ENCODE measurements at regions not wholly inside any gene's neighbourhood (a gene's known extent, or its start where the extent isn't known, plus 50 kb on each side); places are given as distances from the start of the nearest gene placed in this dataset.
A peak's percentile ranks its signal among the peaks of the same experiment; 100 is the strongest.

DNA sequence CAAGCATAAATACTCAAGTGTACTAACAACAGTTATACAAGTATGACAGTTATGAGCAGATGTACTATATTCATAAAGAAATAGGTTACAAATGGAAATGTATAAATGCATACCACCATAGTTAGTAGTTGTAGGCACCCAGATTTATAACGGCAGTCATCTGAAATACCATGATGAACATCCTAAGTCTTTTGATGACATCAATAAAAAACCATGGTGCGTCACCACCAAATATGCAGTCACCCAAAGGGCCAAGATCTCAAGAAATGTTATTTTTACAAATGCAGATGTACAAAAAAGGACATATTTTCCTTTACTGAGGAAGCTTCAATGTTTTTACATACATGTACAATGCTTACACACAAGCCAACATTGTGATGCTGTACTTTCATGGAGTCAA lies 70.8 kb upstream of the XPA start:
- Histone ChIP-seq H3K36me3 (no peaks in the 10 kb centered on the region), H3K9me3 (no peaks in the 10 kb centered on the region), H3K4me3 (no peak overlapping the region), H3K4me1 (no peaks in the 10 kb centered on the region), H3K27me3 (peaks cover 0 to 51% (median 28%) of the 10 kb centered on the region in 7 donors), H3K27ac (no peak overlapping the region)
- DNase-seq = no peak
- TF ChIP-seq, protein P1, sequence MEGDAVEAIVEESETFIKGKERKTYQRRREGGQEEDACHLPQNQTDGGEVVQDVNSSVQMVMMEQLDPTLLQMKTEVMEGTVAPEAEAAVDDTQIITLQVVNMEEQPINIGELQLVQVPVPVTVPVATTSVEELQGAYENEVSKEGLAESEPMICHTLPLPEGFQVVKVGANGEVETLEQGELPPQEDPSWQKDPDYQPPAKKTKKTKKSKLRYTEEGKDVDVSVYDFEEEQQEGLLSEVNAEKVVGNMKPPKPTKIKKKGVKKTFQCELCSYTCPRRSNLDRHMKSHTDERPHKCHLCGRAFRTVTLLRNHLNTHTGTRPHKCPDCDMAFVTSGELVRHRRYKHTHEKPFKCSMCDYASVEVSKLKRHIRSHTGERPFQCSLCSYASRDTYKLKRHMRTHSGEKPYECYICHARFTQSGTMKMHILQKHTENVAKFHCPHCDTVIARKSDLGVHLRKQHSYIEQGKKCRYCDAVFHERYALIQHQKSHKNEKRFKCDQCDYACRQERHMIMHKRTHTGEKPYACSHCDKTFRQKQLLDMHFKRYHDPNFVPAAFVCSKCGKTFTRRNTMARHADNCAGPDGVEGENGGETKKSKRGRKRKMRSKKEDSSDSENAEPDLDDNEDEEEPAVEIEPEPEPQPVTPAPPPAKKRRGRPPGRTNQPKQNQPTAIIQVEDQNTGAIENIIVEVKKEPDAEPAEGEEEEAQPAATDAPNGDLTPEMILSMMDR (IDR thresholded peaks at IDR 0.05) = no peak
- 89 to 96% methylated on average over 2 of the region's 2 CpGs for WGBS, 2 donors
- intact Hi-C loops (cut with DNase I) = no loop called here
- no peak for ATAC-seq

DNA sequence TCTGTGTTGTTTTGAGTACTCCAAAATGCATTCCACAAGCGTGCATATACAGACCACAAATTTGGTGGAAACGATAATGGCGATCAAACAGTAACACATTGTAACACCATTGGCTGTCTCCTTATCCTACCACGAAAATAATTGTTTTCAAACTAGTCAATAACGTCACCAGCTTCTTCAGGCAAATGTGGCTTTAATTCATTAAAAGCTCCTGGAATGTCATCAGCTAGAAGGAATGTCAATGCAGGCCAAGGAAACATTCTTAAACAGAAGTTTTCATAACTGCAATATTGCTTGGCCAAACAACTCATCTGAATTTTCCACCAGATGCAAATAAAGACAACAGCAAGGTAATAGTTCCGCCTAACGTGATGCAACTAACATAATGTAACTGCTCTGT lies 71.6 kb upstream of the XPA start:
- Histone ChIP-seq H3K27me3 (peaks cover 0 to 51% (median 21%) of the 10 kb centered on the region in 7 donors), H3K4me3 (no peak overlapping the region), H3K9me3 (no peaks in the 10 kb centered on the region), H3K27ac (no peak overlapping the region), H3K4me1 (peaks cover 0 to 5% (median 0%) of the 10 kb centered on the region in 9 donors), H3K36me3 (no peaks in the 10 kb centered on the region)
- intact Hi-C loops (cut with DNase I) = no loop called here
- WGBS, 2 donors = 69 to 77% methylated on average over 7 of the region's 7 CpGs
- ATAC-seq (peak in 1 of 8 donors; percentile 29), DNase-seq (no peak)
- TF ChIP-seq, protein P1 (IDR thresholded peaks at IDR 0.05) = no peak

DNA sequence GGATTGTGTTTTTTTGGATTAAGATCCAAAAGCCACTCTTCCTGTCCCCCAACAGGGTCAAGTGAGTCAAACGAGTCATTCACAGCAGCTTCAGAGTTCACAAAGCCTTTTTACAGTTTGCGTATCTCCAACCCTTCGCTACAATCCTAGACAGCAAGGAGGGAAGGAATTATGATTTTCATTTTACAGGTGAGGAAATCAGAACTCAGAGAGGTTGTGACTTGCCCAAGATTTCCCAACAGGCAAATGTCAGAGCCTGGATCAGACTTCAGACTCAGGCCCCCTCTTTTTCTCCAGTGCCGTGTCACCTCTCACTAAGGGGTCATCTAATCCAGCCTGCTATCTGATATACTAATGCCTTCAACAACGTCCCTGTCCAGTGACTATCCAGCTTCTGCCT lies 72.1 kb upstream of the XPA start:
- Histone ChIP-seq H3K36me3 (no peaks in the 10 kb centered on the region), H3K9me3 (no peaks in the 10 kb centered on the region), H3K27me3 (peaks cover 0 to 47% (median 25%) of the 10 kb centered on the region in 7 donors), H3K4me1 (peaks cover 0 to 5% (median 0%) of the 10 kb centered on the region in 9 donors), H3K27ac (no peak overlapping the region), H3K4me3 (no peak overlapping the region)
- DNase-seq (no peak), ATAC-seq (no peak)
- intact Hi-C loops (cut with DNase I) = no loop called here
- WGBS, 2 donors = 49 to 50% methylated on average over 5 of the region's 5 CpGs
- TF ChIP-seq, protein P1 (IDR thresholded peaks at IDR 0.05) = no peak

DNA sequence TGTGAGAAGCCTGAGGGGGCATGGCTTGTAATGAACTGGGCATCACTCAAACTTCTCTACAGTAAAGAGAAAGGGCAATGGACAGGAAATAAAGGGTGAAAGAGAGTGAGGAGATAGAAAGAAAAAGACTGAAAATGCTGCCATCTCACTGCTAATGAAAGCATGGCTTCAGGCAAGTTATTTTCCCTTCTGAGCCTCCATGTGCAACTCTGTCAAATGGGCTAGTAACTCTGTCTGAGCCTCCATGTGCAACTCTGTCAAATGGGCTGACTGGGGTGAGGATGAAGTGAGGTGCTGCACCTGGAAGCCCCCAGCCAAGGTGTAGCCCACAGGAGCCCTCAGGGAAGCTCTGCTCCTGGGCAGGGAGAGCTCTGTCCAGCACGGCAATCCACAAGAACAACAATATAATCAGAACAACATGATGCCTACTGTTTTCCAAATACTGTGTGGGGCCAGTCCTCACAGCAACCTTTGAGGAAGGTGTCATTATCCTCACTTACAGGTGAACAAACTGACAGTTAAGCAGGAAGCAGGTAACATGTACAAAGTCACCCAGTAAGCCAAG lies 73.8 kb upstream of the XPA start:
- no peak overlapping the region for H3K4me3 ChIP-seq
- DNase-seq (no peak), ATAC-seq (no peak)
- H3K4me1 ChIP-seq = peaks cover 0 to 5% (median 0%) of the 10 kb centered on the region in 9 donors
- WGBS, 2 donors = 50 to 53% methylated on average over 1 of the region's 1 CpG
- no peaks in the 10 kb centered on the region for H3K36me3 ChIP-seq
- H3K27ac ChIP-seq = no peak overlapping the region
- intact Hi-C loops (cut with DNase I) = no loop called here
- peaks cover 0 to 45% (median 33%) of the 10 kb centered on the region in 7 donors for H3K27me3 ChIP-seq
- no peaks in the 10 kb centered on the region for H3K9me3 ChIP-seq
- TF ChIP-seq, protein P1 (IDR thresholded peaks at IDR 0.05) = no peak
